KMS-11 (cell line): ENCODE measurements at regions not wholly inside any gene's neighbourhood (a gene's known extent, or its start where the extent isn't known, plus 50 kb on each side); places are given as distances from the start of the nearest gene placed in this dataset.

Source experiments
- H2AFZ ChIP-seq: fragments of 200-600 bp; sonication (generic); 2 replicates; pipeline ENCODE4 v1.6.1; 2016; ENCODE audit warnings: antibody characterized with exemption, mixed run types, low read depth
- H3K27ac ChIP-seq: fragments of 200-600 bp; sonication (generic); 2 replicates; pipeline ENCODE4 v1.6.1; 2016; ENCODE audit warnings: mild to moderate bottlenecking, mixed run types
- H3K27me3 ChIP-seq: fragments of 200-600 bp; sonication (generic); 2 replicates; pipeline ENCODE4 v1.6.1; 2017; ENCODE audit warnings: mild to moderate bottlenecking, low read depth, mixed run types, moderate library complexity; ENCODE audit not compliant: insufficient read depth
- H3K36me3 ChIP-seq: fragments of 200-600 bp; sonication (generic); 2 replicates; pipeline ENCODE4 v1.6.1; 2017; ENCODE audit warnings: mild to moderate bottlenecking, mixed run types; ENCODE audit not compliant: insufficient read depth
- H3K4me1 ChIP-seq: fragments of 200-600 bp; sonication (generic); 2 replicates; pipeline ENCODE4 v1.6.1; 2016; ENCODE audit warnings: mild to moderate bottlenecking, low read depth, mixed run types; ENCODE audit not compliant: poor library complexity, severe bottlenecking
- H3K4me2 ChIP-seq: fragments of 200-600 bp; sonication (generic); 2 replicates; pipeline ENCODE4 v1.7.0; 2016; ENCODE audit warnings: mild to moderate bottlenecking, mixed run types
- H3K4me3 ChIP-seq: fragments of 200-600 bp; sonication (generic); IDR thresholded peaks from 2 replicates; pipeline ENCODE4 v1.6.1; 2017; ENCODE audit warnings: low read depth, low read length, mixed read lengths; ENCODE audit not compliant: insufficient read depth
- H3K79me2 ChIP-seq: fragments of 200-600 bp; sonication (generic); 2 replicates; pipeline ENCODE4 v1.6.1; 2016; ENCODE audit warnings: low read depth, mixed run types; ENCODE audit not compliant: insufficient read depth
- H3K9ac ChIP-seq: fragments of 200-600 bp; sonication (generic); 2 replicates; pipeline ENCODE4 v1.6.1; 2016; ENCODE audit warnings: mild to moderate bottlenecking, mixed run types
- H4K20me1 ChIP-seq: fragments of 200-600 bp; sonication (generic); 2 replicates; pipeline ENCODE4 v1.6.1; 2016; ENCODE audit warnings: mild to moderate bottlenecking, mixed run types; ENCODE audit not compliant: insufficient read depth
- CTCF ChIP-seq: fragments of 200-600 bp; sonication (generic); conservative IDR thresholded peaks from 2 replicates; pipeline ENCODE4 v1.6.1; 2017; ENCODE audit warnings: low read depth, mild to moderate bottlenecking, antibody characterized with exemption, low read length, moderate library complexity, mixed read lengths

DNA sequence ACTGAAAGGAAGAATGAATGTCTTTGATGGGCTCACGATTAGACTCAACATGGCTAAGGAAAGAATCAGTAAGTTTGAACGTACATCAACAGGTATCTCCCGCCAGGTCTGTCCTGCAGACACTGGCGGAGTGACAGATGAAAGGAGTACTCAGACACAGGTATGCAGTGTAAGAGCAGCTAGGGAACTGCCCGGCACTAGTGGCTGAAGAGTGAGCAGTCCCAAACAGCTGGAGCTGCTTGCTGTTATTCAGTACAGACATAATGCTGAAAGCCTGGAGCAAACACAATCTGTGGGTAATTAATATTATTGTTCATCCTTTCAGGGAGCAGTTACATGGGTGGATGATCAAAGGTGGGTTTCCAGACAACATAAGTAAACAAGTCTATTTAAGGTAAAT lies 835.5 kb downstream of the TLE4 start:
- Histone ChIP-seq H4K20me1 (no peaks in the 10 kb centered on the region), H3K4me1 (no peaks in the 10 kb centered on the region), H2AFZ (no peak overlapping the region), H3K9ac (no peak overlapping the region), H3K27ac (no peak overlapping the region), H3K27me3 (no peaks in the 10 kb centered on the region), H3K4me2 (no peak overlapping the region), H3K4me3 (no peak overlapping the region), H3K36me3 (no peaks in the 10 kb centered on the region), H3K79me2 (no peaks in the 10 kb centered on the region)
- no peak for TF ChIP-seq CTCF

DNA sequence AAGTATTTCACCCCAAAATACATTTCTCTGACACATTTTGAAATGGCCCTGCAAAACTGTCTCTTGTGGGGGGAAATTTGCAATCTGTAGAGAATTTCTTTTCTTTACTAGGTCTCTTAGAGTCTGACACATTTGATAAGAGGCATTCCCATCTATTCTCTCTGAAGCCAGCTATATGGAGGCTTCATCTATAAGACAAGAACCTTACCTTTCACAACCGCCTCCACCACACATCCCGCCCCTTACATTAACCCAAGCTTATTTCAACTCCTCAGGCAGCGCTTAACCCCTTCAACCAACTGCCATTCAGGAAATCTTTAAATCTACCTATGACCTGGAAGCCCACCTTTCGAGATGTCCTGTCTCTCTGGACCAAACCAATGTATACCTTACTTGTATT lies 829.5 kb downstream of the TLE4 start:
- Histone ChIP-seq H3K4me3 (no peak overlapping the region), H2AFZ (no peak overlapping the region), H3K4me1 (no peaks in the 10 kb centered on the region), H3K4me2 (no peak overlapping the region), H4K20me1 (no peaks in the 10 kb centered on the region), H3K9ac (no peak overlapping the region), H3K27me3 (no peaks in the 10 kb centered on the region), H3K36me3 (no peaks in the 10 kb centered on the region), H3K79me2 (no peaks in the 10 kb centered on the region), H3K27ac (no peak overlapping the region)
- TF ChIP-seq CTCF: no peak

DNA sequence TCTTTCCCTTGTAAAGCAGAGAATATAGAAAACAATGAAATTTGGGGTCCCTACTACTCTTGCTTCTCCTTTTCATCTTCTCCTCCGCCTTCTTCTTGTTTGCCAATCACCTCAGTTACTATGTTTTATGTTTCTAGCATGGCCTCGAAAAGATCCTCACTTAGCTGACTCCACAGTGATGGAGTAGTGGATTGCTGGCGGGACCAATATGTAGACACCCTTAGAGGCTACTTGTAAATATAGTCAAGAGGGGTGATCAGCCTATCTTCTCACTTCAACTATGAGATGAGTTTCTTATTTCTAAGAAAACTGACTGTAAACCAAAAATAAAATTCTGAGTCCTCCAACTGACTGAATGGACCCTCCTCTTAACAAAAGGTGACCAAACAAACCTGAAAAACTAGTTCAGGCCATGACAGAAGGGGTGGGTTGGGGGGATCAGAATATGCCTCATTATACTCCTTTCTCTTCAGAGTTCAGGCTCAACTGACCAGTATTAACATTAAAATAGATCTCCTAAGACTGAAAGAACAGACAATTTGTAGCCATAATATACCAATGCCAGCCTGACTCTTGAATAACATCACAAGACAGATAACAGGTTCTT lies 829.0 kb downstream of the TLE4 start:
- Histone ChIP-seq H3K9ac (no peak overlapping the region), H3K36me3 (no peaks in the 10 kb centered on the region), H3K27ac (no peak overlapping the region), H3K4me2 (no peak overlapping the region), H4K20me1 (no peaks in the 10 kb centered on the region), H3K4me3 (no peak overlapping the region), H3K4me1 (no peaks in the 10 kb centered on the region), H3K79me2 (no peaks in the 10 kb centered on the region), H3K27me3 (no peaks in the 10 kb centered on the region), H2AFZ (no peak overlapping the region)
- TF ChIP-seq CTCF: no peak

GRCh38 chr9:80399606-80400005 lies 827.8 kb downstream of the TLE4 start:
- TF ChIP-seq CTCF: no peak
- H3K4me3 ChIP-seq: no peak overlapping the region
- H3K79me2 ChIP-seq: no peaks in the 10 kb centered on the region
- H2AFZ ChIP-seq: no peak overlapping the region
- H3K4me1 ChIP-seq: no peaks in the 10 kb centered on the region
- H4K20me1 ChIP-seq: no peaks in the 10 kb centered on the region
- H3K27me3 ChIP-seq: no peaks in the 10 kb centered on the region
- H3K36me3 ChIP-seq: no peaks in the 10 kb centered on the region
- H3K4me2 ChIP-seq: no peak overlapping the region
- no peak overlapping the region for H3K9ac ChIP-seq
- no peak overlapping the region for H3K27ac ChIP-seq
